ENCODE measurements at regions not wholly inside any gene's neighbourhood (a gene's known extent, or its start where the extent isn't known, plus 50 kb on each side); places are given as distances from the start of the nearest gene placed in this dataset.

GRCh38 chr2:176647325-176648165 is 378.3 kb downstream of the MTX2 start:
- no peak for DNase-seq (ENCODE audit: low spot score)

- DNase-seq (ENCODE audit: low spot score) = no peak
Observed at GRCh38 chr2:176648700-176649297, 379.6 kb downstream of the MTX2 start.

- DNase-seq (ENCODE audit: low spot score) = no peak
Observed at GRCh38 chr2:176650104-176650837, 381.0 kb downstream of the MTX2 start.

DNA sequence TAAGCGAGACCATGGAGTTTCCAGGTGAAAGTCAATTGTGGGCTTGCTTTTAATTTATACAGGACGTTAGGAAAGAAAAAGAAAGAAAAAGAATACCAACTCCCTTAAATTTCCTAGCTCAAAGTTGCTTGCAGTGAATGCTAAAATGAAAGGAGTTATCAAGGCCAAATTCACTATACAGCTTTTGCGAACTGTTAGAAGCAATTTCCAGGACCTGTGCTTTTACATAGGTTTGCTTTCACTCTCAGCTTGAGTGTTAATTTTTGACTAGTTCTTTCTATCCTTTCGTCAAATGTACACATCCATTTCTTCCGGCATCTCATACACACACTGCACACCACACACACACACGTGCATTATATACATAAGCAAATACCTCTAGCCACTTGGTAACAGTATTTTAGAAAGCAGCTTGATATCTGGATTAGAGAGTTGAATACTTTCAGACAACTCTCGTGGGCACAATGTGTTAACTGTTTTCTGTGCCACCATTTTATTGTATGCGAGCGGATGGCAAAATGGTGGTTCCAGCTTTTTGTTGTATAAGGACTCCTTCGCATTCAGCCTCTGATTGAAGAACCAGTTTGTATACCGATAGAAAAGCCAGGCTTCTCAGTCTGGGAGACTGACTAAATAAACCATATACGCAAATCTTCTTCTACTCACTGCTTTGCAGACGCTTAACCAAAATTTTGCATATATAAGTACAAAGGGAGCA is 381.8 kb downstream of the MTX2 start:
- DNase-seq (ENCODE audit: low spot score) = no peak

DNA sequence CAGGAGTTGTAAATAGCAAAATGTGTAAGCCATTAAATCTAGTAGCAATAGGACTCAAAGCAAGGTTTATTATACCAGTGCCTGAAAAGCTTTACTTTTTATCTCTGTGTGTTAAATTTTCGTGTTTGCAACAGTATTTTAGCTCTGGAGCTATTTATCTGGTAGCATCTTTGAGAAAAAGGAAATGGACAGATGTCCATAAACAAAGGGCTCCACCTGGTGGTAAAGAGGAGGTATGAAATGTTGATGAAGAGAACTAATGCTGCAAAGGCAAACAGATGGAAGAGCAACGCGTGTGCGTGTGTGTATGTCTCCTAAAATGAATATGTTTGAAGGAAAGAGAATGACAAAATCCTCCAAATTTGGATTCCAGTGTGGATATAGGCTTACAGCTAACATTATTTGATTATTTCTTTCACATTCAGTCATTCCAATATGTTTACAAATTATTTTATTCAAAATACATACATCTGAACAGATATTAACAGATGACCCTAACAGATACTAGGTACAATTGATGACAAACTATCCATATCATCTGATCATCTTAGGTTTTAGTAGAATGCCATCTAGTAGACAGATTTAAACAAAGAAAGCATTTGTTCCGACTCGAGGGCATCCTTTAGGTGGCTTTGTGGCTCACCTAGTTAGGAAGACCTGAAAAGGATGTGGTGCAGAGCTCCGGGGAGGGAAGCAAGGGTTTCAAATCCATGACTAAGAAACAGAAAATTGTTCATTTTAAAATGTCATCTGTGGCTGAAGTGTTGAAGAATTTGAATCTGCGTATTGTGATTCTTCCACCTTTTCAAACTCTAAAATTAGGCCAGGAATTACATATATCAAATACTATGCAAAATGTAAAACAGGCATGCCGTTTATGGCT is 383.3 kb downstream of the MTX2 start:
- no peak for DNase-seq (ENCODE audit: low spot score)

DNA sequence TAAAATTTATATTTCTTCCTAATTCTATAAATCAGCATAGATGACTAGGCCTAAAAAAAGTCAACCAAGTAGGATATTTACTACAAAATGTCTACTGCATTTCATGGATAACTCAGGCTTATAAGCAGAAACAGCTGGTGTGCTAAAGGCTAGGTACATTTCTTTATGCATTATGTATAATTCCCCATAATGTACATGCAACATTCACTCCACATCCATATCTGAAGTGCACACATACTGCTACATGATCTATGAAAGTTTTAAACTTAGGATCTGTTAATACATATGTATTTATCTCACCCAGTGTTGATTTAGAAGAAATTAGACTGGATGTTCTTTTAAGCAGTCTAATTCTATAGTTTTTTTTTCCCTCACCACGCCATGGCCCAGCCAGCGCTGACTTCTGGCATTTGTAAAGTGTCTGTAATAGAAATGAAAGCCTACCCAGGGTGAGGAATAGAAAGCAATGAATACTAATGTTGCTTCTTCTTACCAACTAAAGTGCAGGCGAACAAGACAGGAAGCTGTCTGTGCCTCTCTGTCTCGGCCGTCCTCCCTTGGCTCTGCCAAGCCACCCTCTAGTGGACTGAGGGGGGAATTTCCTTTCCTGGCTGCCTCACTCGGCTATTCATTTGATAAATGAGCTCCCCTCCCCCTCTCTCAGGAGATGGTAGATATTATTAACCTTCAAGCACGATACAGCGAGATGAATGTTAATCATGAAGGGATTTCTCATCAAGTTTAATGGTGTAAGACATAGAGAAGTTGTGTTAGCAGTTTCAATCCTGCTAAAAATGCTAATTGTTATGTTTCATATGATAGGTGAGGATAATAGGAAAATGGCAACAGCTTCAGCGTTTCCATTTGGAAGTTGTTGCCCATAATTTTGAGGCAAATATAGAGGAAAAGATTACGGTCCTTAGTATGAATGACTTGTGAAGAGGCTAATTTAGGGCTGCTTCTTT is 384.5 kb downstream of the MTX2 start:
- peak; percentile 20 for DNase-seq (ENCODE audit: low spot score)

- DNase-seq (ENCODE audit: low spot score) = no peak
Observed at GRCh38 chr2:176656038-176656775, 387.0 kb downstream of the MTX2 start.

DNA sequence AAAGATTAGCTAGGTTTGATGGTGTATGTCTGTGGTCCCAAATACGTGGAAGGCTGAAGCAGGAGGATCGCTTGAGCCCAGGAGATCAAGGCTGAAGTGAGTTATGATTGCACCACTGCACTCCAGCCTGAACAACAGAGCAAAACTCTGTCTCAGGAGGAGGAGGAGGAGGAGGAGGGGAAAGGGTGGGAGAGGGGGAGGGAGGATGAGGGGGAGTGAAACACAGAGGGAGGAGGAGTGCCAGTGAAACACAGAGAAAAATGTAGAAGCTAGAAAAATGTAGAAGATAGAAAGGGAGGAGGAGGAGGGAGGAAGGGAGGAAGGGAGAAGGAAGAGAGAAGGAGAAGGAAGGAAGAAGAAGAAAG is 387.5 kb downstream of the MTX2 start:
- DNase-seq (ENCODE audit: low spot score) = no peak

DNA sequence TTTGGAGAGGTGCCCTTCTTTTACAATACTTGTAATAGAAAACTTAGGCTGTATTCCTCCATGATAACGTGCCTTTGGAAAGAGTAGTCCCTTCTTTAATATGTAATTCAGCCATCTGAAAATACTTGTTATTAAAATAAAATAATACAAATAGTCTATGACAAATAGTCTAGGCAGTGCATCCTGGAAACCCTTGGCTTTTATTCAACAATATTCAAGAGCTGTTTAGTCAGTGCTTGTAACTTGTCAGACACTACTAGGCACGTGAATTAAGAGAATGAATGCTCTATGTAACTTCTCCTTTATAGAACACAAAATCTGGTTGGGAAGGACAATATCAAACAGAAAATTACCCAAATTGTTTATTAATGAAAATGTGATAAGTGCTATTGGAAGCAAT is 388.2 kb downstream of the MTX2 start:
- no peak for DNase-seq (ENCODE audit: low spot score)

- no peak for DNase-seq (ENCODE audit: low spot score)
Observed at GRCh38 chr2:176658708-176659107, 389.5 kb downstream of the MTX2 start.

DNA sequence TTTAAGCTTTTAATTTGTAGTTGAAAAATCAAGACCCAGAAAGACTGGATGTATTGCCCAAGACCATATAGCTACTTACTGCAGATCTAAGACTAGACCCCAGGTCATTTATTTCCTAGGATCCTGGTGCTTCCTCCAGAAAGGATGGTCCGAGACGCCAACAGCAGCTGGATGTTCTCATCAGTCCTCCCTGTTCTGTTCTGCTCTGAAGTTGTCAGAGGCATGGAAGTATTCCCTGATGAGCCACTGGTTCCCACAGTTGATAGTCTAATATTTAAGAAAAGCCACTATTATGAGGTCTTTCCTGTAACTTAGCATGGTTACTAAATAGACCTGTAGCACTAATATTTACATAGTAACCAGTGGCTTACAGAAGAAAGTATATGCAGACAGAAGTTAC is 393.5 kb downstream of the MTX2 start:
- no peak for DNase-seq (ENCODE audit: low spot score)

GRCh38 chr2:176664478-176664877 is 395.2 kb downstream of the MTX2 start:
- DNase-seq (ENCODE audit: low spot score) = no peak

- no peak for DNase-seq (ENCODE audit: low spot score)
Observed at GRCh38 chr2:176665086-176665485, 395.8 kb downstream of the MTX2 start.

GRCh38 chr2:176668912-176669311 is 399.7 kb downstream of the MTX2 start:
- no peak for DNase-seq (ENCODE audit: low spot score)

DNA sequence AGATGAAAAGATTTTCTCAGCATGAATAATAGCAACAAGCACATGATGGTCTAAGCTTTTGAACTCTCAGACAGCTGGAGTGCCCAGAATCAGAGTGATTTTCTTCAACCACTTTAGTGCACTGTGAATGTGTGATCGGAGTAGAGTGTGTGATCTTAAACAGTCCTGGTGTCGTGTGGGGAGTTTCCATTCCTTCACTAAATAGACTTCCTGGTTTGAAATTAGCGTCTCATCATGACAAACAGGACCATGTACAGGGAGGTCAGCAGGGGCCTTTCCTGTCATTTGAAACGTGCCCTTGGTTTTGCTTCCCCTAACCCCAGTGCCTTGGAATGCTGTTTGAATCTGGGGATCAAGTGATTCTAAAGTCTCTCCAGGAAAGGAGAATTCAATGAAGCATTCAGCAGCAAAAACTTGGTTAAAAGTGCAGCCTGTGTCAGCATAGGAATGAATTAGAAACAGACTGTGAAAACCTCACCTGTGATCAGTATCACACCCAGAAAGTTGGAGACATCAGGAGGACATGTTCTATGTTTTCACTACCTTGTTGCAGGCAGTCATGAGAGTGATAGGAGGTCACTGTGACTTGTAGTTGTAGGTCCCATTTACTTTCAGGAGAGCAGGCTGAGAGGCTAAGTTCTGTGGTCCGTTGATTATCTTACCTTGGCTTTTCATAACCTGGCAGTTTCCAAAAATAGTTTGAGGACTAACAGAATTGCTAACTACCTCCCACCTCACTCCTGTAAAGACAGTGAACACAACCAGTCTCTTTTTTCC is 400.3 kb downstream of the MTX2 start:
- DNase-seq (ENCODE audit: low spot score) = no peak

DNA sequence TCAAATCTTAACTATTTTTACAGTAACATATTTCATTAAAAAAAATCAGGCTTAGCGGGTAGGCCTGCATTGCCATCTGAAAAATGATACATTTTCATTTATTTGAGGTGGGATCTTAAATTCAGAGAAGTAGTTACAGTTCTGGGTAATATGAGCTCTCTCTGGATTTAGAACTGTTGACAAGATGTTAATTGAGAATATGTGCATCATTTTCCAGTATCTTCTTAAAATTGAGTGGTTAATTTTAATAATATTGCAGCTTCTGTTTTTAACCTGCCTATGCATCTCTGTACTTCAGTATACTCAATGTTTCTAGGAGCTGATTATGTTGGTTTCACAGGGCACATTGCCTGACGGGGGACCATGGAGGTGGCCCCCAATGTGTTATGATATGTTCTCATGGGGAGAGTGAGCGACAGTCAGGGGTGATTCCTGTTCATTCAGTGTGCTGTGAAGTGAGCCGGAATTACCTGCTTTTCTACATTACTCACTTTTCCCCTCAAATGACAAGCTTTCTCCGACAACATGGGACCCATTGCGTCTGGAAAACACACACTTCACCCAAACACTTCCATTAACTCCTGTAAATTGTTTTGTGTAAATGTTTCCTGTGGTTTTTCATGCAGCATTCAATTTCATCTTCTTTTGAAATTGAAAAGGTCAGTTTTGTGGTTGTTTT is 406.2 kb downstream of the MTX2 start:
- no peak for DNase-seq (ENCODE audit: low spot score)

DNA sequence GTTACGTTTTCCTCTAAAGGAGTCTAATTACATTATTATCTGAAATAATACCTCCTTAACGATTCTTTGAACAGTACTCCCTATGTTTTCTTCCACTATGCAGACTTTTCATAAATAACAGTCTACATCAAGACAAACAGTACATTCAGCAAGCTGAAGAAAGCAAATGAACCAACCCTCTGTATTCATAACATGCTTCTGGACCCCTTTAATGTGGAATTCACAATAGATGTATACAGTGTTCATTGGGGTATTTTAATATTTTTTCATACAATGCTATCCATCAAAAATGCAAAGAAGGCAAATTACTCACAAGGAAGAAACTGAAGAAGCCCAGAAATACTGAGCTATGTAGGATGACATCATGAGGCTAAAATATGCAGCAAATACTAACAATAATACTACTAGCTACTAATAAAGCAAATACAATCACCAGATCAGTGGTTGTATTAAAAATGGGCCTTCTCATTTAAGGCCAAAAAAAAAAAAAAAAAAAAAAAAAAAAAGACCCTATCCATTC is 408.6 kb downstream of the MTX2 start:
- DNase-seq (ENCODE audit: low spot score) = no peak

DNA sequence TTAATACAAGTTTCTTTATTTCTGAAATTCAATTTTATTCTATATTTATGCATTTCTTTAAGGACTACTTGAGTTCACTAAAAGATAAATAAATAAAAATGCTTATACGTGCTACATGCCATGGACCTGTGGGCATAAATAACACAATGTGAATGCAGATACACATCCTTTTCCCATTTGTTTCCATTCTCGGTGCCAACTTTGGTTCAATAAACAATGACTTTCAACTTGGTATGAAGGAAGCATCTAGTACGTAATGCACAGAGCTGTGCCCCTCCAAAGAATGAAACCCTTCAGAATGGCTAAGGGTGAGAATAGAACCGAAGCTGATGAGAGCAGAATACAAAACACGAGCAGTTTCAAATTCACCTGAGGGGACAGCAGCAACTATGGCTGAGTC is 409.3 kb downstream of the MTX2 start:
- DNase-seq (ENCODE audit: low spot score) = no peak
